Activated CD4-positive, alpha-beta memory T cell treated with anti-CD3 and anti-CD28 coated beads for 36 hours (primary cell): ENCODE measurements at regions not wholly inside any gene's neighbourhood (a gene's known extent, or its start where the extent isn't known, plus 50 kb on each side); places are given as distances from the start of the nearest gene placed in this dataset.

Source experiments
- CTCF ChIA-PET: fragments of 350-600 bp; sonication (Branson Sonifier 250); formaldehyde crosslinking; loops from one replicate; lab custom pipeline; 2021; ENCODE audit warnings: antibody characterized with exemption, inconsistent platforms; lab: Charles Lee
- POLR2A ChIA-PET: fragments of 350-600 bp; sonication (Branson Sonifier 250); formaldehyde crosslinking; loops from one replicate; lab custom pipeline; 2021; ENCODE audit warnings: antibody characterized with exemption; lab: Charles Lee
- DNase-seq: peaks from one replicate; pipeline ENCODE4 v3.0.0-alpha.2; 2020
- H3K27ac Mint-ChIP-seq: one replicate; pipeline ENCODE4 v1.8.0; 2021; ENCODE audit warnings: mixed read lengths
- H3K27me3 Mint-ChIP-seq: one replicate; pipeline ENCODE4 v1.8.0; 2021; ENCODE audit warnings: mixed read lengths
- H3K36me3 Mint-ChIP-seq: one replicate; pipeline ENCODE4 v1.8.0; 2021; ENCODE audit warnings: mixed read lengths
- H3K4me1 Mint-ChIP-seq: one replicate; pipeline ENCODE4 v1.8.0; 2021; ENCODE audit warnings: low read depth, mixed read lengths
- H3K4me3 Mint-ChIP-seq: one replicate; pipeline ENCODE4 v1.8.0; 2021; ENCODE audit warnings: mild to moderate bottlenecking, mixed read lengths
- H3K9me3 Mint-ChIP-seq: one replicate; pipeline ENCODE4 v1.8.0; 2021; ENCODE audit warnings: mixed read lengths
- intact Hi-C: fragments of 100-400 bp; cut with micrococcal nuclease; formaldehyde crosslinking; loops from one replicate; pipeline ENCODE4 v1.15.1; 2023

DNA sequence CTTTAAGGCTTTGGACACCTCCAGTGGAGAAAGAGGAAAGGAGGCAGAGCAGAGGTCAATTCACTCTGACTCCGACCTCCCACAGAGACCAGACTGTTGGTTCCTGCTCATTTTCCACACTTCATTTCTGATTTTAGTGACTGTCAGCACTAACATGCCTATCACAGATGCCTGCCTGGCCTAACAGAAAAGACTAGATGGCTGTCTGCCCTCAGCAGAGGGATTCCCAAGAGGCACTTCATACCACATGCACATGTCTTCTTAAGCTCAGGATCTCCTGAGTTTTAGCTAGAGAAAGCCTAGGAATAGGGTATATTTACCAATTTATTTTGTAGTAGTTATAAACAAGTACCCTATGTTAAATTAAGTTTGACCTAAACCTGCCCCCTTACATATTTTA lies 336.0 kb downstream of the ENC1 start:
- no peak for DNase-seq
- H3K4me1 Mint-ChIP-seq, result no peaks in the 10 kb centered on the region
- no peak overlapping the region for H3K27ac Mint-ChIP-seq
- H3K4me3 Mint-ChIP-seq, result no peak overlapping the region
- H3K36me3 Mint-ChIP-seq, result no peaks in the 10 kb centered on the region
- CTCF ChIA-PET, result no interaction called here
- intact Hi-C loops, result no loop called here
- H3K27me3 Mint-ChIP-seq, result peaks cover 17% of the 10 kb centered on the region
- POLR2A ChIA-PET, result no interaction called here
- no peaks in the 10 kb centered on the region for H3K9me3 Mint-ChIP-seq

DNA sequence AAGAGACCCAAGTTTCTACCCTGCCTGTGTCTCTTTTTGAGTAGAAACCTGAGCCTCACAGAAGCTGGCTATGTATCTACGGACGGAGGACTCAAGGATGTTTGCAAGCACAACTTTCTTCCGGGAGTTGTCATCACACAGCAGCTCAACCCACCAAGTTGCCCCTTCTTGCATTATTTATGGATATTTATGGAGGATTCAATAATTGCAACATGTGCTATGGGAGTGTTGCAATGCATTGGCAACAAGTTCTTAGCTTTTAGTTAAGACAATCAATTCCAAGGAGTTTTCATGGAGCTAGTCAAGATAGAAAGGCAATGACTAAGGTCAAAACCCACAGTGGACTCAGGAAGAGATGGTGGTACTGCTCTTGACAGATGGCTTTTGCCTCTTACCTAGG lies 336.9 kb downstream of the ENC1 start:
- Mint-ChIP-seq H3K27me3 (peaks cover 19% of the 10 kb centered on the region), H3K27ac (no peak overlapping the region), H3K4me3 (no peak overlapping the region), H3K36me3 (no peaks in the 10 kb centered on the region), H3K9me3 (no peaks in the 10 kb centered on the region), H3K4me1 (no peaks in the 10 kb centered on the region)
- ChIA-PET POLR2A (no interaction called here), CTCF (no interaction called here)
- intact Hi-C loops, result no loop called here
- no peak for DNase-seq

GRCh38 chr5:74301576-74301975 lies 339.0 kb downstream of the ENC1 start:
- H3K4me3 Mint-ChIP-seq, result no peak overlapping the region
- no peaks in the 10 kb centered on the region for H3K9me3 Mint-ChIP-seq
- no peak for DNase-seq
- H3K27me3 Mint-ChIP-seq, result peaks cover 21% of the 10 kb centered on the region
- intact Hi-C loops, result no loop called here
- CTCF ChIA-PET, result no interaction called here
- H3K4me1 Mint-ChIP-seq, result no peaks in the 10 kb centered on the region
- H3K27ac Mint-ChIP-seq, result no peak overlapping the region
- POLR2A ChIA-PET, result no interaction called here
- H3K36me3 Mint-ChIP-seq, result no peaks in the 10 kb centered on the region

- Mint-ChIP-seq H3K36me3 (no peaks in the 10 kb centered on the region), H3K27me3 (peaks cover 21% of the 10 kb centered on the region), H3K9me3 (no peaks in the 10 kb centered on the region), H3K27ac (no peak overlapping the region), H3K4me3 (no peak overlapping the region), H3K4me1 (no peaks in the 10 kb centered on the region)
- ChIA-PET CTCF (no interaction called here), POLR2A (no interaction called here)
- intact Hi-C loops, result no loop called here
- DNase-seq, result no peak
Measured at GRCh38 chr5:74300808-74301389, 339.6 kb downstream of the ENC1 start.

DNA sequence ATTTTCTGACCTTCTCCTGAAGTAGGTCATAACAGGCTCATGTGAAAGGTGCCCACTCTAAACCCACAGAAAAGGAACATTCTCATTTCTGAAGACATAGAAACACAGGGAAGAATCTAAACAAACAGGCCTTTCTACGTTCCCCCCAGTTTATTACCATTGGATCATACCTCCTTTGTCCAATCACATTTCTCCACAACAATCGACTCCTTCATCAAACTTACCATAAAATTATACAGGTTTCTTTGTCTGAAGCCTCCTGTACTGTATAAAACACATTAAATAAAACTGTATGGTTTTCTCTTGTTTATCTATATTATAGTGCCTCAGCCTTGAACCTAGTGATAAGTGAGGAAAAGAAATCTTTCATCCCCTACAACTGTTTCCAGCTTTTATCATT lies 340.7 kb downstream of the ENC1 start:
- Mint-ChIP-seq H3K4me3 (no peak overlapping the region), H3K4me1 (no peaks in the 10 kb centered on the region), H3K36me3 (no peaks in the 10 kb centered on the region), H3K9me3 (no peaks in the 10 kb centered on the region), H3K27ac (no peak overlapping the region), H3K27me3 (peaks cover 18% of the 10 kb centered on the region)
- ChIA-PET POLR2A (no interaction called here), CTCF (no interaction called here)
- no peak for DNase-seq
- intact Hi-C loops, result no loop called here

- ChIA-PET CTCF (no interaction called here), POLR2A (no interaction called here)
- Mint-ChIP-seq H3K27me3 (peaks cover 14% of the 10 kb centered on the region), H3K9me3 (no peaks in the 10 kb centered on the region), H3K36me3 (no peaks in the 10 kb centered on the region), H3K27ac (no peak overlapping the region), H3K4me3 (no peak overlapping the region), H3K4me1 (no peaks in the 10 kb centered on the region)
- DNase-seq, result no peak
- intact Hi-C loops, result no loop called here
Measured at GRCh38 chr5:74296685-74297408, 343.7 kb downstream of the ENC1 start.

GRCh38 chr5:74295676-74296075 lies 344.9 kb downstream of the ENC1 start:
- H3K4me3 Mint-ChIP-seq, result no peak overlapping the region

GRCh38 chr5:74295141-74295540 lies 345.4 kb downstream of the ENC1 start:
- intact Hi-C loops, result no loop called here
- no peak overlapping the region for H3K27ac Mint-ChIP-seq
- peaks cover 14% of the 10 kb centered on the region for H3K27me3 Mint-ChIP-seq
- H3K4me1 Mint-ChIP-seq, result no peaks in the 10 kb centered on the region
- ChIA-PET CTCF (no interaction called here), POLR2A (no interaction called here)
- no peak for DNase-seq
- no peak overlapping the region for H3K4me3 Mint-ChIP-seq
- no peaks in the 10 kb centered on the region for H3K9me3 Mint-ChIP-seq
- no peaks in the 10 kb centered on the region for H3K36me3 Mint-ChIP-seq

More at GRCh38 chr5:74295676-74296075, 344.9 kb downstream of the ENC1 start:
- DNase-seq, result no peak
- Mint-ChIP-seq H3K27me3 (peaks cover 12% of the 10 kb centered on the region), H3K9me3 (no peaks in the 10 kb centered on the region), H3K4me1 (no peaks in the 10 kb centered on the region), H3K27ac (no peak overlapping the region), H3K36me3 (no peaks in the 10 kb centered on the region)
- intact Hi-C loops, result no loop called here
- ChIA-PET POLR2A (no interaction called here), CTCF (no interaction called here)

DNA sequence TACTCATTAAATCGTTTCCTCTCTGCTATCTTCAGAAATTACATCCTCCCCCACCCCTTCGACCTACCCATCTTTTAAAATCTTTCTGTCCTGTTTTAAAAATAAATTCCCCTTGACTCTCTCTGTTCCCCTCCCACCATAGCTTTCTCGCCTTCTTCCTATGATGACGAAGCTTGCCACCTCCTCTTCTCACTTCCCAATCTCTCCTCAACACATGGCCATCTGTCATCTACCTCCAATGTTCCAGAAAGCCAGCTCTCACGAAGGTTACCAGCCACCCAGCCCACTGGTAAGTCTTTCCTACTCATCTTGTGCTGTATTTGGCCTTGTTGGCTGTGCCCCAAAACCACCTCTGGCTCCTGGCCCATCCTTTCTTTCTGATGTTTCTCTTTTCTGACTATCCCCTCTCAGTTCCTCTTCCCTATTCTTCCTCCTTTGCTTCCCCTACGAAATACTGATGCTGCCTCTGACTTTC lies 346.3 kb downstream of the ENC1 start:
- H3K27ac Mint-ChIP-seq, result no peak overlapping the region
- H3K4me1 Mint-ChIP-seq, result no peaks in the 10 kb centered on the region
- H3K4me3 Mint-ChIP-seq, result no peak overlapping the region
- ChIA-PET CTCF (interaction anchor here (0.6 kb wide), 1 partner anchor 487 kb away, joined by 5 read pairs; no protein-coding TSS in a partner anchor), POLR2A (no interaction called here)
- intact Hi-C loops, result no loop called here
- no peaks in the 10 kb centered on the region for H3K36me3 Mint-ChIP-seq
- H3K9me3 Mint-ChIP-seq, result no peaks in the 10 kb centered on the region
- DNase-seq, result no peak
- H3K27me3 Mint-ChIP-seq, result peaks cover 11% of the 10 kb centered on the region

DNA sequence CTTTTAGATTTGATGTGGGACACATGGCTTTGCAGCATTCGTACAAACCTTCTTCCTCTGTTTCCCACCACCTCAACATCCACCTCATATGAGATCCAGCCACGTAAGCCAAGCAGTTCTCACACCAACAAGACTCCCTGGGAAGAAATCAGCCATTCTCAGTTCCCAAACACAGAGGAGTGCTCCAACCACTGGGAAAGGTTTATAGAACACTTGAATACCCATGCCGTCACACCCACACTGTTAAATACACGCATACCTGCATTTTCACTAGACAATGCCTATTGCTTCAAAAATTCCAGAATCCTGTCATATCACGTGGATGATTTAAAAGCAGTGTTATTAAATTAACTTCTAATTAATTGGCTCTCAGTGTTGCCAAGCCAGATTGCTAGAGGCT lies 347.3 kb downstream of the ENC1 start:
- H3K9me3 Mint-ChIP-seq, result no peaks in the 10 kb centered on the region
- H3K27ac Mint-ChIP-seq, result no peak overlapping the region
- H3K4me3 Mint-ChIP-seq, result no peak overlapping the region
- no peak for DNase-seq
- peaks cover 13% of the 10 kb centered on the region for H3K27me3 Mint-ChIP-seq
- no peaks in the 10 kb centered on the region for H3K4me1 Mint-ChIP-seq
- intact Hi-C loops, result no loop called here
- ChIA-PET POLR2A (no interaction called here), CTCF (no interaction called here)
- H3K36me3 Mint-ChIP-seq, result no peaks in the 10 kb centered on the region

- POLR2A ChIA-PET, result no interaction called here
- H3K4me1 Mint-ChIP-seq, result no peaks in the 10 kb centered on the region
- H3K9me3 Mint-ChIP-seq, result no peaks in the 10 kb centered on the region
- H3K36me3 Mint-ChIP-seq, result no peaks in the 10 kb centered on the region
- H3K27ac Mint-ChIP-seq, result no peak overlapping the region
- H3K27me3 Mint-ChIP-seq, result peaks cover 17% of the 10 kb centered on the region
- H3K4me3 Mint-ChIP-seq, result no peak overlapping the region
- intact Hi-C loops, result no loop called here
- DNase-seq, result no peak
- CTCF ChIA-PET, result no interaction called here
Measured at GRCh38 chr5:74290634-74291241, 349.8 kb downstream of the ENC1 start.

GRCh38 chr5:74289691-74290090 lies 350.8 kb downstream of the ENC1 start:
- Mint-ChIP-seq H3K36me3 (no peaks in the 10 kb centered on the region), H3K27ac (no peak overlapping the region), H3K27me3 (peaks cover 20% of the 10 kb centered on the region), H3K4me3 (no peak overlapping the region), H3K9me3 (no peaks in the 10 kb centered on the region), H3K4me1 (no peaks in the 10 kb centered on the region)
- no peak for DNase-seq
- ChIA-PET CTCF (no interaction called here), POLR2A (no interaction called here)
- intact Hi-C loops, result no loop called here

DNA sequence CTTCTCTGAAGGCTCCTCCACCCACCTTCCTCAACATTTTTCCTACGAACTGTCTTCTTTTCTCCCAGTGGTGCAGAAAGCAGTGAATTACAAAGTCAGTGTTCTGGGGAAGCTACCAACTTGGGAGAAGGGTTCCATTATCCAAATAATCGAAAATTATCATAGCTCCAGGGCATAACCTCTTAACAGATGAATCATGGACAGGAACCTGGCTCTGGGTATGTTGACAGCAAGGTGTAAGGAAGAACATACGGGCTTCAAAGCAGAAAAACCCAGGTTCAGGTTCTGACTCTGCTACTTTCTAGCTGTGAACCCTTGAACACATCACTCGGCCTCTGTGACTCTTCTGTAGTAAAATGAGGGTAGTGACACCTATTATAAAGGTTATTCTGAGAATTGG lies 351.3 kb downstream of the ENC1 start:
- no peaks in the 10 kb centered on the region for H3K36me3 Mint-ChIP-seq
- no peaks in the 10 kb centered on the region for H3K9me3 Mint-ChIP-seq
- H3K4me3 Mint-ChIP-seq, result no peak overlapping the region
- ChIA-PET CTCF (no interaction called here), POLR2A (no interaction called here)
- peaks cover 23% of the 10 kb centered on the region for H3K27me3 Mint-ChIP-seq
- DNase-seq, result no peak
- no peaks in the 10 kb centered on the region for H3K4me1 Mint-ChIP-seq
- intact Hi-C loops, result no loop called here
- H3K27ac Mint-ChIP-seq, result no peak overlapping the region
